OCI-LY1 (cell line): ENCODE measurements at regions not wholly inside any gene's neighbourhood (a gene's known extent, or its start where the extent isn't known, plus 50 kb on each side); places are given as distances from the start of the nearest gene placed in this dataset.

Experiments
- H2AFZ ChIP-seq: fragments of 200-600 bp; sonication (generic), shearing (Covaris generic); 2 replicates; pipeline ENCODE4 v1.6.0; 2014; ENCODE audit warnings: antibody characterized with exemption, mild to moderate bottlenecking, low read length
- H3F3A ChIP-seq: fragments of 200-600 bp; sonication (generic), shearing (Covaris generic); 2 replicates; pipeline ENCODE4 v1.6.0; 2014; ENCODE audit warnings: mild to moderate bottlenecking, antibody characterized with exemption, low read length, moderate library complexity; ENCODE audit not compliant: insufficient read depth
- H3K27ac ChIP-seq: fragments of 200-600 bp; sonication (generic); 2 replicates; pipeline ENCODE4 v1.5.1; 2014; ENCODE audit warnings: low read length, mixed run types, mild to moderate bottlenecking, low read depth; ENCODE audit not compliant: poor library complexity, severe bottlenecking
- H3K27me3 ChIP-seq: fragments of 200-600 bp; sonication (generic); 2 replicates; pipeline ENCODE4 v1.6.0; 2014; ENCODE audit warnings: antibody characterized with exemption, mild to moderate bottlenecking, low read length, moderate library complexity; ENCODE audit not compliant: insufficient read depth
- H3K36me3 ChIP-seq: fragments of 200-600 bp; sonication (generic); 2 replicates; pipeline ENCODE4 v1.6.1; 2014; ENCODE audit warnings: mild to moderate bottlenecking, antibody characterized with exemption, low read length, moderate library complexity, mixed read lengths; ENCODE audit not compliant: insufficient read depth
- H3K4me1 ChIP-seq: fragments of 200-600 bp; sonication (generic); 2 replicates; pipeline ENCODE4 v1.5.1; 2014; ENCODE audit warnings: mild to moderate bottlenecking, low read length, moderate library complexity; ENCODE audit not compliant: insufficient read depth, severe bottlenecking
- H3K4me2 ChIP-seq: fragments of 200-600 bp; sonication (generic), shearing (Covaris generic); 2 replicates; pipeline ENCODE4 v1.6.1; 2014; ENCODE audit warnings: low read length
- H3K4me3 ChIP-seq: fragments of 200-600 bp; sonication (generic); 2 replicates; pipeline ENCODE4 v1.5.1; 2014; ENCODE audit warnings: low read length, low read depth, mild to moderate bottlenecking, mixed read lengths; ENCODE audit not compliant: poor library complexity, severe bottlenecking
- H3K79me2 ChIP-seq: fragments of 200-600 bp; shearing (Covaris generic); 2 replicates; pipeline ENCODE4 v1.6.1; 2016; ENCODE audit warnings: mixed run types, low read length, mixed read lengths; ENCODE audit not compliant: insufficient read depth
- H3K9ac ChIP-seq: fragments of 200-600 bp; sonication (generic), shearing (Covaris generic); 2 replicates; pipeline ENCODE4 v1.6.1; 2014; ENCODE audit warnings: mild to moderate bottlenecking, low read length, mixed read lengths
- H3K9me2 ChIP-seq: fragments of 200-600 bp; sonication (generic), shearing (Covaris generic); 2 replicates; pipeline ENCODE4 v1.6.1; 2014; ENCODE audit warnings: low read depth, mild to moderate bottlenecking, low read length, mixed read lengths
- H3K9me3 ChIP-seq: fragments of 200-600 bp; shearing (Covaris generic); 2 replicates; pipeline ENCODE4 v1.6.1; 2014; ENCODE audit warnings: low read length, mixed read lengths
- H4K20me1 ChIP-seq: fragments of 200-600 bp; sonication (generic), shearing (Covaris generic); 2 replicates; pipeline ENCODE4 v1.6.0; 2016; ENCODE audit warnings: mild to moderate bottlenecking, low read length; ENCODE audit not compliant: insufficient read depth
- CTCF ChIP-seq: fragments of 200-600 bp; sonication (generic), shearing (Covaris generic); IDR thresholded peaks from 2 replicates; pipeline ENCODE4 v1.5.1; 2017; ENCODE audit warnings: mild to moderate bottlenecking, antibody characterized with exemption, low read length, moderate library complexity, mixed read lengths
- EZH2 ChIP-seq: fragments of 200-600 bp; sonication (generic), shearing (Covaris generic); IDR thresholded peaks from 2 replicates; pipeline ENCODE4 v1.8.0; 2017; ENCODE audit warnings: borderline replicate concordance, mixed run types, mild to moderate bottlenecking, antibody characterized with exemption, low read length, moderate library complexity, mixed read lengths

- no peaks in the 10 kb centered on the region for H3K9me3 ChIP-seq
- H3K79me2 ChIP-seq: no peaks in the 10 kb centered on the region
- H2AFZ ChIP-seq: no peak overlapping the region
- H3K27ac ChIP-seq: no peak overlapping the region
- H3K9ac ChIP-seq: no peak overlapping the region
- H4K20me1 ChIP-seq: no peaks in the 10 kb centered on the region
- H3K4me2 ChIP-seq: no peak overlapping the region
- no peaks in the 10 kb centered on the region for H3K9me2 ChIP-seq
- no peak overlapping the region for H3K4me3 ChIP-seq
- H3K27me3 ChIP-seq: no peaks in the 10 kb centered on the region
- H3K4me1 ChIP-seq: no peaks in the 10 kb centered on the region
- TF ChIP-seq EZH2 (no peak), CTCF (no peak)
- H3F3A ChIP-seq: no peaks in the 10 kb centered on the region
- H3K36me3 ChIP-seq: no peaks in the 10 kb centered on the region
Measured at GRCh38 chr18:44149706-44150105, 531.0 kb upstream of the SETBP1 start.

GRCh38 chr18:44153981-44154380 is 526.7 kb upstream of the SETBP1 start:
- Histone ChIP-seq H4K20me1 (no peaks in the 10 kb centered on the region), H3K27me3 (no peaks in the 10 kb centered on the region), H3K9me2 (no peaks in the 10 kb centered on the region), H2AFZ (no peak overlapping the region), H3K9ac (no peak overlapping the region), H3K4me3 (no peak overlapping the region), H3F3A (no peaks in the 10 kb centered on the region), H3K4me2 (no peak overlapping the region), H3K79me2 (no peaks in the 10 kb centered on the region), H3K9me3 (no peaks in the 10 kb centered on the region), H3K4me1 (no peaks in the 10 kb centered on the region), H3K27ac (no peak overlapping the region), H3K36me3 (no peaks in the 10 kb centered on the region)
- TF ChIP-seq EZH2 (no peak), CTCF (no peak)

GRCh38 chr18:44156126-44156525 is 524.6 kb upstream of the SETBP1 start:
- Histone ChIP-seq H2AFZ (no peak overlapping the region), H3K9me3 (no peaks in the 10 kb centered on the region), H3K79me2 (no peaks in the 10 kb centered on the region), H3F3A (no peaks in the 10 kb centered on the region), H3K9me2 (no peaks in the 10 kb centered on the region), H3K27ac (no peak overlapping the region), H3K27me3 (no peaks in the 10 kb centered on the region), H3K4me3 (no peak overlapping the region), H3K4me1 (no peaks in the 10 kb centered on the region), H4K20me1 (no peaks in the 10 kb centered on the region), H3K9ac (no peak overlapping the region), H3K4me2 (no peak overlapping the region), H3K36me3 (no peaks in the 10 kb centered on the region)
- TF ChIP-seq EZH2 (no peak), CTCF (no peak)
